ENCODE measurements at regions not wholly inside any gene's neighbourhood (a gene's known extent, or its start where the extent isn't known, plus 50 kb on each side); places are given as distances from the start of the nearest gene placed in this dataset.

GRCh38 chr5:110031402-110032140 is 341.8 kb downstream of the MAN2A1 start:
- DNase-seq = no peak

DNA sequence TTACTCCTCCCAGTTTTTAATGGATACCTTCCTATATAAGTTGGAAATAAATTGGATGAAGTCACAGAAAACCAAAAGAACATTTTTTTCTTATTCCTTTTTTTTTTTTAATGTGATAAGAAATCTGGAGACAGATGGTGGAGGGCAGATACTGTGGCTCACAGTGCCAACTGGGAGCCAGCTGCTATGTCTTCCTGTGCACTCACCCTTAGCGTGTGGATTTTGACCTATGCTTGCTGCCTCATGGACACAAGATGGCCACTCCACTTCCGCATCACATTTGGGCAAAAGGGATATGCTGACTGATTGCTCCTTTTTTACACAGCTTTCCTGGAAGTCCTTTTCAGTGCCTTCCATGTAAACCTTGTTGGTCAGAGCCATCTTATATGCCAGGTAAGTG is 342.6 kb downstream of the MAN2A1 start:
- DNase-seq = no peak

DNA sequence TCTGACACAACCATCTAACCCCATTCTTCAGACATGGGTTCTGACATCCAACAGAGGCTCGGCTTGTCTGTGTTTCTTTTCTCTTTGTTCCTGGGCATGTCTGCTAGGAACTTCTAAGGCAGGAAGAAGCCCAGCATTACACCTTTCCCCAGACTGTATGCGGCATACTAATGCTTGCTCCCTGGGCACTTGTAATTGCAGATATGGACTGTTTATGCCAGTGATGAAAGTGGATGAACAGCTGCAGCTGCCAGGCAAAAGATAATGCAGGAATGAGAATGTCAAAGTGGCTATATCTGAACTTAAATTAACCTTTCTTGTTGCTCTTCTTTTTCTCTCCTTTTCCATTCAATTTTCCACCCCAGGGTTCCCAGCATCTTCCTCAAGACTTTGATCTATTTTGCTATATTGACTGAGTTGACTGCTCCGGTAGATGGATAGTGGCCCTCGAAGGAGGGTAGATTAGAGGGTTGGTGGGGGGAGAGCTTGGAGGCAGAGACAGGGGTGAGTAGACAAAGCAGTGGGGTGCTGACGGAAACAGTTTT is 344.4 kb downstream of the MAN2A1 start:
- no peak for DNase-seq

- no peak for DNase-seq
Observed at GRCh38 chr5:110038297-110038997, 348.7 kb downstream of the MAN2A1 start.

- DNase-seq = no peak
Observed at GRCh38 chr5:110040178-110040577, 350.5 kb downstream of the MAN2A1 start.

- DNase-seq = no peak
Observed at GRCh38 chr5:110043025-110043424, 353.3 kb downstream of the MAN2A1 start.

DNA sequence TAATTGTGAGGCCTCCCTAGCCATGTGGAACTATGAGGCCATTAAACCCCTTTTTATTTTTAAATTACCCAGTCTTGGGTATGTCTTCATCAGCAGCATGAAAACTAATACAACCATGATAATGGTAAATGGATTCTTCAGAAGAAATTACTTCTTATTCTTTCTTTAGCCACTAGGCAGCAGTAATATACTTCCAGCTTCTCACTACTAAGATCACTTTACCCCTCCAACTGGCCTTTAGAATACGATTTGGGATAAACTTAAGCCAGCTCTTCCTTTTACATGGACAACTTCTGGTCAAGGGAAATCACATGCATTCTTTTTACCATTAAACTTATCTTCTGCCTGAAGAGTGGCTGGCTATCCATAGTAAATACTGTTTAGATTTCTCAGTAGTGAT is 355.4 kb downstream of the MAN2A1 start:
- DNase-seq = no peak

GRCh38 chr5:110048491-110048890 is 358.8 kb downstream of the MAN2A1 start:
- DNase-seq = no peak

- no peak for DNase-seq
Observed at GRCh38 chr5:110049816-110050215, 360.1 kb downstream of the MAN2A1 start.

DNA sequence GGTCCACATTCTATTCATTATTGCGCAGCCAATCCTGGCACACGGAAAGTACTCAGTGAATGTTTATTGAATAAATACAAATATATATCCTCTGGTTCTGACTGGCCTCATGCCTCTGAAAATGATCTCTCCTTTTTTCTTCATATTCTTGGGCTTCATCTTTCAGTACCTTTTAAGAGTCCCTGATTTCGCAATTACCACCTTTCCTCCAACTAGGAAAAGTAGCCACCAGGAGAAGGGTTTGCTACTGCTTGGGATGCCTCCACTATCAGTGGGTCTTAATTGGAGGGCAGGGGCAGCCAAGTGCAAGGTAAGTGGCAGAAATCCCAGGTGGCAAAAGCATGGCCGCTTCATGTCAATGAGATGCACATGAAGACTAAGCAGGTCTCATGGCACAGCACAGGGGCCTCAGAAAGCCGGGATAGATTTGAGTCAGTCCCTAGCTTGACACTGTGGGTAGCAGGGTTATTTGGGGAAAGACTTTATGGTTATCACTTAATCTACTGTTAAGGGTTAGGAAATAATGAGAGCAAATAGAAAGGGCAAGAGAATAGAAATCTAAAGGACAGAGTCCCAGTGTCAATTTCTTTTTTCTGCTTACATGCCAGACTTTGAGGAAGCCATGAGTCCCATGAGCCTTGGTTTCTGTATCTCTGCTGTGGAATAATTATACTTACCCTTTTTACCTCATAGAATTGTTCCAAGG is 361.1 kb downstream of the MAN2A1 start:
- no peak for DNase-seq

- no peak for DNase-seq
Observed at GRCh38 chr5:110053205-110053604, 363.5 kb downstream of the MAN2A1 start.

GRCh38 chr5:110053824-110054223 is 364.1 kb downstream of the MAN2A1 start:
- DNase-seq = no peak

DNA sequence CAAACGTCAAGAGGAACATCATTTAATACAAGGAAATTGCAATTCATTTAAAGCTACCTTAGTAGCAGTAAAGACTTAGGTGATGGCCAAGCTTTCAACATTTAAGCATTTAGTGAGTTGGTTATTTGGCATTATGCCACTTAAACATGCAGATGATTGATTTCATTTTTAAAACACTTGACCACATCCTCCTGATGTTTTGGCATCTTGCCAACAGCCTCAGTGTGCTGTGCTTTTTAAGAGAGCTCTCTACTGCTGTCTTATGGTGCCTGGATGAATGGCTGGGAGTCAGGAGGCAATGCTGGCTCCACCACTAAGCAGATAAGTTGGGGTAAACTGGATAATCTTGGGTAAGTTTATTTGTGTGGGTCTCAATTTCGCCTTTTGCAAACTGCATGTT is 364.5 kb downstream of the MAN2A1 start:
- no peak for DNase-seq

DNA sequence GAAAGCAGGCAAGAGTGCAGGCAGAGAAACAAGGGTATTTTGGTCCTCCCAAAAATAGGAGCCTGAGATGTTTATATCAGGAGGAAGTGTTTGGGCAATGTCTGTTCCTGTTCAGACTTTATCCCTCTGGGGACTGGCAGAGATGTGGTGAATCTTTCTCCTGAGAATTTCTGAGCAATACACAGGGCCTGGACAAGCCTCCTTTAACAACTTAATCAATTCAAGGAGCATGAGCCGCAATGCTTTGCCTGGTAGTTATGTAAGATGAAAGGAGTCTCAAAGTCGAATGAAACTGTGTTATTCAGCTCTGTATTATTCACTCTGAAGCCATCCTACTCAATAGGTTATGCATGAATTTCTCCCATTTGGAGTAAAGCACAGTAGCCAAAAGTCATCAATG is 365.6 kb downstream of the MAN2A1 start:
- DNase-seq = peak in 6 of 56 donors; percentile 3 to 41 (median 10)

DNA sequence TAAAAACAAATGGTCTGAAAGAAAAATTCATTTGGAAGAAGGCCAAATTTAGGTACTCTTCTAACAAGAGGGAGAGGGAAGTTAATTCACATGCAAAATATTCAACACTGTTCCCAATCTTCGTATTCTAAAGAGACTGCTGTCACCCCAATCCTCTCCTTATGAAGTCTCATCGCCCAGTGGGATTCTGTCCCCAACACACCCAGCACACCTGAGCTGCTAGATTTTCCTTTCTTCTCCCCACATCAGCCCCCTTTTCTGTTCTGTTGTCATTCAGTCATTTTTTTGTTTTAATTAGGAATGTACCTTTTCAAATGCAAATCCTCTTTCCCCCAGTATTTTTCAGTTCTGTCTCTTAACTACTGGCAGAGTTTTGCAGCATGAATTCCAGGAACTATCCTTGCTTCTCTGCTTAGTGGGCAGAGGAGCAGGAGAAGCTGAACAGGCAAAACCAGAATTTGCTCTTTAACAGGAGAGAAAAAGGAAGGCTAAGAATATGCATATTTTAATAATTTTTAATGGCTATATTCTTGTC is 366.9 kb downstream of the MAN2A1 start:
- no peak for DNase-seq

GRCh38 chr5:110058175-110058574 is 368.4 kb downstream of the MAN2A1 start:
- no peak for DNase-seq

DNA sequence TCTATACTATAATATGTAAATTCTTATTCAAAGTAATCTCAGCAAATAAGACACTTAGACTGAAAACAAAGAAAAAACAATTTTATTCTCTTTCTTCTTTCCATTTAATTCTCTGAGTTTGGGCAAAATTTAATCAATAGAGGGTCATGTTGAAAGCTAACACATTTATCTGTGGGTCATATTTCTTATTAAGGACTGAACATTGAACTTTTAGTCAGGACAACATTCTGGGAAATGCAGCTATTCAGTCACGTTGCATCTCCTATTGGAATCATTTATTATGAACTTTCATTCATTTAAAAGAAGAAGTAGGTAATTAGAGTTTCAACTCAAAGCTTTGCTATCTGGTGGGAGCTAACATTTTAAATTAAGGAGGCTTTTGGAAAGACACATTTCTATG is 372.5 kb downstream of the MAN2A1 start:
- no peak for DNase-seq

- no peak for DNase-seq
Observed at GRCh38 chr5:110063640-110064602, 374.2 kb downstream of the MAN2A1 start.

- DNase-seq = no peak
Observed at GRCh38 chr5:110064603-110065268, 375.0 kb downstream of the MAN2A1 start.

- DNase-seq = no peak
Observed at GRCh38 chr5:110070836-110071235, 381.1 kb downstream of the MAN2A1 start.
